Activated T-cell treated with anti-CD3 and anti-CD28 coated beads, Interleukin-2, amount 50 U/mL, for 72 hours (primary cell): ENCODE measurements at regions not wholly inside any gene's neighbourhood (a gene's known extent, or its start where the extent isn't known, plus 50 kb on each side); places are given as distances from the start of the nearest gene placed in this dataset.

Experiments used
- ATAC-seq, 2 donors: fragments of 150-1000 bp; cut with Tn5 transposase; replicated peaks in 1 of 2; 2 replicates each; pipeline ENCODE4 v1.10.0; 2021; ENCODE audit warnings: moderate library complexity in 2 of 2, mild to moderate bottlenecking in 1 of 2
- DNase-seq, 2 donors: peaks; one replicate each; pipeline ENCODE4 v3.0.0; 2021 to 2022; ENCODE audit warnings: mixed read lengths in 1 of 2
- H3K27ac Mint-ChIP-seq: one replicate; pipeline ENCODE4 v1.8.0; 2022; ENCODE audit warnings: mild to moderate bottlenecking, moderate library complexity, mixed read lengths
- H3K27me3 Mint-ChIP-seq: one replicate; pipeline ENCODE4 v1.8.0; 2022; ENCODE audit warnings: low read depth, mixed read lengths
- H3K36me3 Mint-ChIP-seq, 2 donors: one replicate each; pipeline ENCODE4 v1.8.0; 2022; ENCODE audit warnings: mixed read lengths in 2 of 2, mild to moderate bottlenecking in 1 of 2; ENCODE audit not compliant: insufficient read depth in 2 of 2
- H3K4me1 Mint-ChIP-seq: one replicate; pipeline ENCODE4 v1.8.0; 2022; ENCODE audit warnings: low read depth, mixed read lengths
- H3K4me3 Mint-ChIP-seq, 2 donors: one replicate each; pipeline ENCODE4 v1.8.0; 2022; ENCODE audit warnings: mild to moderate bottlenecking in 2 of 2, mixed read lengths in 2 of 2, moderate library complexity in 2 of 2
- H3K9me3 Mint-ChIP-seq, 2 donors: one replicate each; pipeline ENCODE4 v1.8.0; 2022; ENCODE audit warnings: mixed read lengths in 2 of 2

- H3K9me3 Mint-ChIP-seq, result no peaks in the 10 kb centered on the region
- ATAC-seq (no peak), DNase-seq (no peak)
- H3K27ac Mint-ChIP-seq, result no peak overlapping the region
- H3K4me1 Mint-ChIP-seq, result no peaks in the 10 kb centered on the region
- no peak overlapping the region for H3K4me3 Mint-ChIP-seq
- H3K36me3 Mint-ChIP-seq, result no peaks in the 10 kb centered on the region
- H3K27me3 Mint-ChIP-seq, result no peaks in the 10 kb centered on the region
These were observed 417.8 kb upstream of the TMTC1 start for GRCh38 chr12:30201301-30202160.

GRCh38 chr12:30200864-30201263 is 417.1 kb upstream of the TMTC1 start:
- no peak for ATAC-seq
- Mint-ChIP-seq H3K27me3 (no peaks in the 10 kb centered on the region), H3K9me3 (no peaks in the 10 kb centered on the region), H3K36me3 (no peaks in the 10 kb centered on the region), H3K27ac (no peak overlapping the region), H3K4me1 (no peaks in the 10 kb centered on the region), H3K4me3 (no peak overlapping the region)
- DNase-seq, result no peak

GRCh38 chr12:30197392-30198057 is 413.8 kb upstream of the TMTC1 start:
- DNase-seq, result no peak
- no peak for ATAC-seq
- H3K27ac Mint-ChIP-seq, result no peak overlapping the region
- no peaks in the 10 kb centered on the region for H3K36me3 Mint-ChIP-seq
- H3K9me3 Mint-ChIP-seq, result no peaks in the 10 kb centered on the region
- no peaks in the 10 kb centered on the region for H3K27me3 Mint-ChIP-seq
- no peaks in the 10 kb centered on the region for H3K4me1 Mint-ChIP-seq
- H3K4me3 Mint-ChIP-seq, result no peak overlapping the region

- Mint-ChIP-seq H3K27ac (no peak overlapping the region), H3K4me1 (no peaks in the 10 kb centered on the region), H3K36me3 (no peaks in the 10 kb centered on the region), H3K27me3 (no peaks in the 10 kb centered on the region), H3K4me3 (no peak overlapping the region), H3K9me3 (no peaks in the 10 kb centered on the region)
- DNase-seq (no peak), ATAC-seq (no peak)
These were observed 408.1 kb upstream of the TMTC1 start for GRCh38 chr12:30191696-30192455.

GRCh38 chr12:30188602-30189326 is 405.0 kb upstream of the TMTC1 start:
- DNase-seq (no peak), ATAC-seq (no peak)
- Mint-ChIP-seq H3K4me3 (no peak overlapping the region), H3K9me3 (no peaks in the 10 kb centered on the region), H3K27ac (no peak overlapping the region), H3K27me3 (no peaks in the 10 kb centered on the region), H3K36me3 (no peaks in the 10 kb centered on the region), H3K4me1 (no peaks in the 10 kb centered on the region)

- ATAC-seq (no peak), DNase-seq (no peak)
- Mint-ChIP-seq H3K4me3 (no peak overlapping the region), H3K4me1 (no peaks in the 10 kb centered on the region), H3K27me3 (no peaks in the 10 kb centered on the region), H3K9me3 (no peaks in the 10 kb centered on the region), H3K27ac (no peak overlapping the region), H3K36me3 (no peaks in the 10 kb centered on the region)
These were observed 403.7 kb upstream of the TMTC1 start for GRCh38 chr12:30187426-30187825.

GRCh38 chr12:30181334-30181733 is 397.6 kb upstream of the TMTC1 start:
- Mint-ChIP-seq H3K36me3 (no peaks in the 10 kb centered on the region), H3K27ac (no peak overlapping the region), H3K4me1 (no peaks in the 10 kb centered on the region), H3K27me3 (no peaks in the 10 kb centered on the region), H3K4me3 (no peak overlapping the region), H3K9me3 (peaks cover 0 to 3% of the 10 kb centered on the region in 2 donors)
- DNase-seq (no peak), ATAC-seq (no peak)

- Mint-ChIP-seq H3K27me3 (no peaks in the 10 kb centered on the region), H3K9me3 (peaks cover 0 to 3% of the 10 kb centered on the region in 2 donors), H3K4me3 (no peak overlapping the region), H3K4me1 (no peaks in the 10 kb centered on the region), H3K36me3 (no peaks in the 10 kb centered on the region), H3K27ac (no peak overlapping the region)
- DNase-seq, result no peak
- no peak for ATAC-seq
These were observed 396.9 kb upstream of the TMTC1 start for GRCh38 chr12:30180602-30181001.

GRCh38 chr12:30178916-30179315 is 395.2 kb upstream of the TMTC1 start:
- Mint-ChIP-seq H3K9me3 (peaks cover 0 to 3% of the 10 kb centered on the region in 2 donors), H3K36me3 (no peaks in the 10 kb centered on the region), H3K4me1 (no peaks in the 10 kb centered on the region), H3K4me3 (no peak overlapping the region), H3K27me3 (no peaks in the 10 kb centered on the region), H3K27ac (no peak overlapping the region)
- no peak for DNase-seq
- ATAC-seq, result no peak

- H3K4me3 Mint-ChIP-seq, result no peak overlapping the region
- no peaks in the 10 kb centered on the region for H3K4me1 Mint-ChIP-seq
- ATAC-seq (no peak), DNase-seq (no peak)
- H3K9me3 Mint-ChIP-seq, result peaks cover 0 to 1% of the 10 kb centered on the region in 2 donors
- peaks cover 0 to 1% of the 10 kb centered on the region in 2 donors for H3K36me3 Mint-ChIP-seq
- H3K27me3 Mint-ChIP-seq, result no peaks in the 10 kb centered on the region
- H3K27ac Mint-ChIP-seq, result no peak overlapping the region
These were observed 386.3 kb upstream of the TMTC1 start for GRCh38 chr12:30169839-30170591.

- H3K9me3 Mint-ChIP-seq, result no peaks in the 10 kb centered on the region
- no peak overlapping the region for H3K4me3 Mint-ChIP-seq
- no peaks in the 10 kb centered on the region for H3K4me1 Mint-ChIP-seq
- peaks cover 0 to 1% of the 10 kb centered on the region in 2 donors for H3K36me3 Mint-ChIP-seq
- ATAC-seq (no peak), DNase-seq (no peak)
- H3K27ac Mint-ChIP-seq, result no peak overlapping the region
- H3K27me3 Mint-ChIP-seq, result no peaks in the 10 kb centered on the region
These were observed 382.5 kb upstream of the TMTC1 start for GRCh38 chr12:30166006-30166795.
